ENCODE measurements at regions not wholly inside any gene's neighbourhood (a gene's known extent, or its start where the extent isn't known, plus 50 kb on each side); places are given as distances from the start of the nearest gene placed in this dataset.
"Not testable (repeated sequence)": the region's sequence is repeated elsewhere in the genome, so short reads cannot be mapped to it uniquely, and the experiment has no call there.

DNA sequence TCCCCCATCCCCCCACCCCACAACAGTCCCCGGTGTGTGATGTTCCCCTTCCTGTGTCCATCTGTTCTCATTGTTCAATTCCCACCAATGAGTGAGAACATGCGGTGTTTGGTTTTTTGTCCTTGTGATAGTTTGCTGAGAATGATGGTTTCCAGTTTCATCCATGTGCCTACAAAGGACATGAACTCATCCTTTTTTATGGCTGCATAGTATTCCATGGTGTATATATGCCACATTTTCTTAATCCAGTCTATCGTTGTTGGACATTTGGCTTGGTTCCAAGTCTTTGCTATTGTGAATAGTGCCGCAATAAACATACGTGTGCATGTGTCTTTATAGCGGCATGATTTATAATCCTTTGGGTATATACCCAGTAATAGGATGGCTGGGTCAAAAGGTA is 123.6 kb downstream of the PRDM13 start:
- not testable (repeated sequence) for TF ChIP-seq POLR2A (IDR thresholded peaks at IDR 0.05; ENCODE audit: low read length); GATA1 (IDR thresholded peaks at IDR 0.05; ENCODE audit: low read depth, low read length)
